ENCODE measurements at regions not wholly inside any gene's neighbourhood (a gene's known extent, or its start where the extent isn't known, plus 50 kb on each side); places are given as distances from the start of the nearest gene placed in this dataset.

- Histone ChIP-seq H3K4me1 (no peaks in the 10 kb centered on the region), H3K36me3 (no peaks in the 10 kb centered on the region), H3K9me3 (no peaks in the 10 kb centered on the region), H3K27ac (no peak overlapping the region), H3K4me3 (no peak overlapping the region), H3K27me3 (no peaks in the 10 kb centered on the region)
- 83 to 84% methylated on average over 7 of the region's 7 CpGs for WGBS, 2 donors
- intact Hi-C loops (cut with DNase I) = no loop called here
- TF ChIP-seq POLR2AphosphoS5 (IDR thresholded peaks at IDR 0.05) (no peak), EP300 (IDR thresholded peaks at IDR 0.05) (no peak), POLR2A (IDR thresholded peaks at IDR 0.05) (no peak)
- TF ChIP-seq, protein P1, sequence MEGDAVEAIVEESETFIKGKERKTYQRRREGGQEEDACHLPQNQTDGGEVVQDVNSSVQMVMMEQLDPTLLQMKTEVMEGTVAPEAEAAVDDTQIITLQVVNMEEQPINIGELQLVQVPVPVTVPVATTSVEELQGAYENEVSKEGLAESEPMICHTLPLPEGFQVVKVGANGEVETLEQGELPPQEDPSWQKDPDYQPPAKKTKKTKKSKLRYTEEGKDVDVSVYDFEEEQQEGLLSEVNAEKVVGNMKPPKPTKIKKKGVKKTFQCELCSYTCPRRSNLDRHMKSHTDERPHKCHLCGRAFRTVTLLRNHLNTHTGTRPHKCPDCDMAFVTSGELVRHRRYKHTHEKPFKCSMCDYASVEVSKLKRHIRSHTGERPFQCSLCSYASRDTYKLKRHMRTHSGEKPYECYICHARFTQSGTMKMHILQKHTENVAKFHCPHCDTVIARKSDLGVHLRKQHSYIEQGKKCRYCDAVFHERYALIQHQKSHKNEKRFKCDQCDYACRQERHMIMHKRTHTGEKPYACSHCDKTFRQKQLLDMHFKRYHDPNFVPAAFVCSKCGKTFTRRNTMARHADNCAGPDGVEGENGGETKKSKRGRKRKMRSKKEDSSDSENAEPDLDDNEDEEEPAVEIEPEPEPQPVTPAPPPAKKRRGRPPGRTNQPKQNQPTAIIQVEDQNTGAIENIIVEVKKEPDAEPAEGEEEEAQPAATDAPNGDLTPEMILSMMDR (IDR thresholded peaks at IDR 0.05) = no peak
- no peak for DNase-seq
Measured at GRCh38 chr13:72258340-72258981, 391.5 kb upstream of the DACH1 start.

DNA sequence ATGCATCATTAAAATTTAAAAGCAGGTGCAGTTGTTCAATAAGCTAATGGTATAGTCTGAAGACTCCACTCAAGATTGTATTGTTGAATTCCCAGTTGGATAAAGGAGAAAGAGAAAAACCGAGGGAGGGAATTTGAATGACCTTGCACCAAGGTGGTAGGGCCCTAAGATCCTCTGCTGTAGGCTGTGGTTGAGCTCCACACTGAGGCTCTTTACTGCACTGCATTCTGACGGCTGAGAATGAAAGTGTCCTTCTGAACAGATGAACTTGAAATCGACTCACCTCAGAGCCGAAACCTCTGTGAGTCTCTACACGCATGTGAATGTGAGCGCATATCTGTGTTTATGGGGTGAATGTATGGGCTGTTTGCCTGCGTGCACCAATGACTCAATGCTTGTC is 388.9 kb upstream of the DACH1 start:
- no peaks in the 10 kb centered on the region for H3K4me1 ChIP-seq
- 12 to 49% methylated on average over 7 of the region's 7 CpGs for WGBS, 2 donors
- H3K27ac ChIP-seq = no peak overlapping the region
- no peaks in the 10 kb centered on the region for H3K27me3 ChIP-seq
- no peak overlapping the region for H3K4me3 ChIP-seq
- no peak for DNase-seq
- intact Hi-C loops (cut with DNase I) = no loop called here
- no peaks in the 10 kb centered on the region for H3K9me3 ChIP-seq
- no peak for TF ChIP-seq POLR2AphosphoS5 (IDR thresholded peaks at IDR 0.05)
- H3K36me3 ChIP-seq = no peaks in the 10 kb centered on the region

DNA sequence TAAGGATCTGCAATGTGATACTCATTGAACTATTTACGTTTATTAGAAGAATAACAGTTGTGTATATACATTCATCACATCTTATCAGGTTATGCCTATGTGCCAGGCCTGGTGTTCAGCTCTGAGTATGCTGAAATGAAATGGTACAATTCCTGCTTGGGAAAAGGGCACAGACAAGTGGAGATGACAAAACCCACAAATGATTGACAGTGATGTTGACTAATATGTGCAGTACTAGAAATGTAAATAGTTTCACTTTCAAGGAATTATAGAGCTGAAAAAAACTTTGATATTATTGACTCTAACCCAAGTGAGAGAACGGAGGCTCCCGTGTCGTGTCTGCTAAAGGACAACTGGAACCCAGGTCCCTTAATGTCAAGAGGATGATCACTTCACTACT is 386.8 kb upstream of the DACH1 start:
- Histone ChIP-seq H3K27ac (no peak overlapping the region), H3K4me3 (no peak overlapping the region), H3K4me1 (no peaks in the 10 kb centered on the region), H3K9me3 (no peaks in the 10 kb centered on the region), H3K36me3 (no peaks in the 10 kb centered on the region), H3K27me3 (no peaks in the 10 kb centered on the region)
- intact Hi-C loops (cut with DNase I) = no loop called here
- 77 to 86% methylated on average over 4 of the region's 4 CpGs for WGBS, 2 donors
- DNase-seq = no peak
- TF ChIP-seq, protein P1 (IDR thresholded peaks at IDR 0.05) = no peak
- TF ChIP-seq POLR2A (IDR thresholded peaks at IDR 0.05) (no peak), EP300 (IDR thresholded peaks at IDR 0.05) (no peak), POLR2AphosphoS5 (IDR thresholded peaks at IDR 0.05) (no peak)

GRCh38 chr13:72246396-72246795 is 379.4 kb upstream of the DACH1 start:
- intact Hi-C loops (cut with DNase I) = no loop called here
- H3K4me1 ChIP-seq = no peaks in the 10 kb centered on the region
- no peaks in the 10 kb centered on the region for H3K9me3 ChIP-seq
- H3K27ac ChIP-seq = no peak overlapping the region
- TF ChIP-seq EP300 (IDR thresholded peaks at IDR 0.05) = no peak
- TF ChIP-seq, protein P1 (IDR thresholded peaks at IDR 0.05) = no peak
- no peak for TF ChIP-seq POLR2AphosphoS5 (IDR thresholded peaks at IDR 0.05)
- no peak for TF ChIP-seq POLR2A (IDR thresholded peaks at IDR 0.05)
- H3K27me3 ChIP-seq = no peaks in the 10 kb centered on the region
- no peak for DNase-seq
- H3K36me3 ChIP-seq = no peaks in the 10 kb centered on the region
- no peak overlapping the region for H3K4me3 ChIP-seq

DNA sequence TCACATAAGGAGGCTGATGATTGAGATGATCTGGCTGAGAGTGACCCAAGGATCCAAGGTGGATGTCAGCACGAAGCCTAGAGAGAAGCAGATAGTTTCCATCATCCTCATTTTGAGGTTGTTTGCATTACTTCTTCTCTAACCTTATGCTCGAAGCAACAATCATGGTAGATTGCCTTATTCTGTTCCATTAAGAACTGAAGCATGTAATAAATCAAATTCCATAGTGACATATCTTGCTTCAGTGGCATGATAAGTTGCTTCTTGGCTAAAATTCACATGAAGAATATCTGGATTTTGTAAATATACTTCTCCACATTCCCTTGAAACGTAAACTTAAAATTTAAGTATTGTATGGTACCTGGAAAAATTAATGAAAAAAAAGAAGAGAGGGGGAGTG is 377.8 kb upstream of the DACH1 start:
- no peak overlapping the region for H3K4me3 ChIP-seq
- H3K36me3 ChIP-seq = no peaks in the 10 kb centered on the region
- intact Hi-C loops (cut with DNase I) = no loop called here
- H3K9me3 ChIP-seq = no peaks in the 10 kb centered on the region
- TF ChIP-seq EP300 (IDR thresholded peaks at IDR 0.05) (no peak), POLR2AphosphoS5 (IDR thresholded peaks at IDR 0.05) (no peak), POLR2A (IDR thresholded peaks at IDR 0.05) (no peak)
- TF ChIP-seq, protein P1 (IDR thresholded peaks at IDR 0.05) = no peak
- no peaks in the 10 kb centered on the region for H3K27me3 ChIP-seq
- no peaks in the 10 kb centered on the region for H3K4me1 ChIP-seq
- WGBS, 2 donors = 76 to 85% methylated on average over 3 of the region's 3 CpGs
- H3K27ac ChIP-seq = no peak overlapping the region
- DNase-seq = no peak

All from sigmoid colon (tissue), 6 donors.